ENCODE measurements at regions not wholly inside any gene's neighbourhood (a gene's known extent, or its start where the extent isn't known, plus 50 kb on each side); places are given as distances from the start of the nearest gene placed in this dataset.

DNA sequence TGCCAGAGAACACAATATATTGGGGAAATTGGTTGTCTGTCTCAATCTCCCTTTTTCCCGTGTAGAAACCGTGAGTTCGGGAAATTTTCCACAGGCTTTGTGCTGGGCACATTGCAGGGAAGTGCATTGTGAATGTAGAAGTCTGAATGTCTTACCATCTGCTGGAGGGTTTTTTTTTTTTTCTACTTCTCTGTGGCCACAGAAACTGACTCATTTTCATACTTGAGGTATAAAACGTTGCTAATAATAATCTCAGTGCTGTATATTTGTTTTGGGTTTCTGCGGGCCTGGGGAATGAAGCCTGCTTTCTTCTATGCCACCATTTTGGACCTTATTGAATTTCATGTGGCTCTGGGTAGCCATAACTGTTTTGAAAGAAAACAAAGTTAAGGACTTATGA, 1001.2 kb downstream of the STIM2 start (continued):
- TF ChIP-seq, protein P1, sequence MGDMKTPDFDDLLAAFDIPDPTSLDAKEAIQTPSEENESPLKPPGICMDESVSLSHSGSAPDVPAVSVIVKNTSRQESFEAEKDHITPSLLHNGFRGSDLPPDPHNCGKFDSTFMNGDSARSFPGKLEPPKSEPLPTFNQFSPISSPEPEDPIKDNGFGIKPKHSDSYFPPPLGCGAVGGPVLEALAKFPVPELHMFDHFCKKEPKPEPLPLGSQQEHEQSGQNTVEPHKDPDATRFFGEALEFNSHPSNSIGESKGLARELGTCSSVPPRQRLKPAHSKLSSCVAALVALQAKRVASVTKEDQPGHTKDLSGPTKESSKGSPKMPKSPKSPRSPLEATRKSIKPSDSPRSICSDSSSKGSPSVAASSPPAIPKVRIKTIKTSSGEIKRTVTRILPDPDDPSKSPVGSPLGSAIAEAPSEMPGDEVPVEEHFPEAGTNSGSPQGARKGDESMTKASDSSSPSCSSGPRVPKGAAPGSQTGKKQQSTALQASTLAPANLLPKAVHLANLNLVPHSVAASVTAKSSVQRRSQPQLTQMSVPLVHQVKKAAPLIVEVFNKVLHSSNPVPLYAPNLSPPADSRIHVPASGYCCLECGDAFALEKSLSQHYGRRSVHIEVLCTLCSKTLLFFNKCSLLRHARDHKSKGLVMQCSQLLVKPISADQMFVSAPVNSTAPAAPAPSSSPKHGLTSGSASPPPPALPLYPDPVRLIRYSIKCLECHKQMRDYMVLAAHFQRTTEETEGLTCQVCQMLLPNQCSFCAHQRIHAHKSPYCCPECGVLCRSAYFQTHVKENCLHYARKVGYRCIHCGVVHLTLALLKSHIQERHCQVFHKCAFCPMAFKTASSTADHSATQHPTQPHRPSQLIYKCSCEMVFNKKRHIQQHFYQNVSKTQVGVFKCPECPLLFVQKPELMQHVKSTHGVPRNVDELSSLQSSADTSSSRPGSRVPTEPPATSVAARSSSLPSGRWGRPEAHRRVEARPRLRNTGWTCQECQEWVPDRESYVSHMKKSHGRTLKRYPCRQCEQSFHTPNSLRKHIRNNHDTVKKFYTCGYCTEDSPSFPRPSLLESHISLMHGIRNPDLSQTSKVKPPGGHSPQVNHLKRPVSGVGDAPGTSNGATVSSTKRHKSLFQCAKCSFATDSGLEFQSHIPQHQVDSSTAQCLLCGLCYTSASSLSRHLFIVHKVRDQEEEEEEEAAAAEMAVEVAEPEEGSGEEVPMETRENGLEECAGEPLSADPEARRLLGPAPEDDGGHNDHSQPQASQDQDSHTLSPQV (IDR thresholded peaks at IDR 0.05): no peak

DNA sequence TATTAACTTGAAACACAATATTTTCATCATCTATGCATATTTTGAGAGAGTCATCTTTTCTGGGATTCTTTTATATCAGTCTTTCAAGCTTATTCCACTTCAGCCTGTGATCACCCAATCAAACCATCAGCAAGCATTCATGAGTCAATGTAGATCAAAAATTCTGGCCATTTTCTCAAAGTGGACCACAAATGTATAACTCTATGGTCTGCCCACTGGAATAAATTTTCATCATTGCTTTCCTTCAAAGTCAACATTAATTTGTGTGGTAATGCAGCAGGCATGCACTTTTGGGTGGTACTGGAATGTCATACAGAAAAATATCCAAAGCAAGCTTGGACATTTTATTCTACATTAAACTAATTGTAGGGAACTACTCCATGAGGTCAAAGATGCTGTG, 1013.0 kb downstream of the STIM2 start:
- Histone ChIP-seq H3K4me3 (no peak overlapping the region), H3K4me2 (ENCODE audit: control insufficient read depth, insufficient read depth) (no peak overlapping the region), H3K27me3 (replicated peaks in 1 of 2; ENCODE audit: control insufficient read depth in 2 of 2, insufficient read depth in 2 of 2, low read length in 1 of 2) (no peaks in the 10 kb centered on the region), H3K9me3 (replicated peaks; ENCODE audit: control insufficient read depth, insufficient read depth, low read length) (no peaks in the 10 kb centered on the region), H3K79me2 (ENCODE audit: control insufficient read depth, insufficient read depth, low read length) (no peaks in the 10 kb centered on the region), H3K4me1 (ENCODE audit: control insufficient read depth, insufficient read depth, low read length) (no peaks in the 10 kb centered on the region), H3K36me3 (ENCODE audit: control insufficient read depth in 2 of 2, insufficient read depth in 2 of 2, low read length in 1 of 2) (no peaks in the 10 kb centered on the region), H3K27ac (ENCODE audit: control insufficient read depth, insufficient read depth) (no peak overlapping the region), H2AFZ (ENCODE audit: control insufficient read depth, low read depth, low read length) (no peak overlapping the region), H4K20me1 (ENCODE audit: control insufficient read depth, insufficient read depth) (no peaks in the 10 kb centered on the region), H3K9ac (ENCODE audit: control insufficient read depth, insufficient read depth, low read length) (no peak overlapping the region)
- TF ChIP-seq STAT1 (conservative IDR thresholded peaks at IDR 0.05) (no peak), KLF5 (IDR thresholded peaks at IDR 0.05; ENCODE audit: partially characterized antibody) (no peak), RELA (IDR thresholded peaks at IDR 0.05; ENCODE audit: borderline replicate concordance, partially characterized antibody) (no peak), KAT2A (conservative IDR thresholded peaks at IDR 0.05; ENCODE audit: control insufficient read depth, low read depth, low read length) (no peak)
- ChIA-PET POLR2A (no interaction called here), RAD21 (ENCODE audit: unreplicated experiment) (no interaction called here), CTCF (no interaction called here), SMC1A (ENCODE audit: uncharacterized antibody, unreplicated experiment) (interaction anchor here (0.6 kb wide), 1 partner anchor 95 kb away, joined by 3 read pairs; no protein-coding TSS in a partner anchor)
- no peak for FAIRE-seq
- in situ Hi-C loops (cut with MboI) (no loop called here), intact Hi-C loops (cut with micrococcal nuclease; ENCODE audit: unreplicated experiment) (no loop called here)
- no TSS peak for BruUV-seq (replicated peaks)
- ATAC-seq: no peak
- no peak for DNase-seq (ENCODE audit: low read depth, low spot score)

All from GM12878 (cell line).